Left ventricle myocardium inferior (tissue), 1 donor: ENCODE measurements at regions not wholly inside any gene's neighbourhood (a gene's known extent, or its start where the extent isn't known, plus 50 kb on each side); places are given as distances from the start of the nearest gene placed in this dataset.

Experiments used
- DNase-seq: peaks from one replicate; pipeline ENCODE4 v3.0.0-alpha.2; 2020
- H3K27ac ChIP-seq: fragments of 200-600 bp; replicated peaks from 2 replicates; pipeline ENCODE4 v1.8.0; 2021
- H3K27me3 ChIP-seq: fragments of 200-600 bp; 2 replicates; pipeline ENCODE4 v1.8.0; 2021; ENCODE audit warnings: low read depth
- H3K36me3 ChIP-seq: fragments of 200-600 bp; 2 replicates; pipeline ENCODE4 v1.8.0; 2021
- H3K4me1 ChIP-seq: fragments of 200-600 bp; 2 replicates; pipeline ENCODE4 v1.8.0; 2021
- H3K4me3 ChIP-seq: fragments of 200-600 bp; 2 replicates; pipeline ENCODE4 v1.8.0; 2021; ENCODE audit warnings: mild to moderate bottlenecking, moderate library complexity
- H3K9me3 ChIP-seq: fragments of 200-600 bp; replicated peaks from 2 replicates; pipeline ENCODE4 v1.8.0; 2021
- intact Hi-C: fragments of 100-400 bp; cut with micrococcal nuclease; formaldehyde crosslinking; loops from one replicate; pipeline ENCODE4 v1.11.0; 2022
- TF ChIP-seq, protein P1 (sequence below): fragments of 200-600 bp; IDR thresholded peaks from 2 replicates; pipeline ENCODE4 v1.8.0; 2021; ENCODE audit warnings: antibody characterized with exemption, mild to moderate bottlenecking, borderline replicate concordance
- donor health status: DM: no; HTN: yes; CAD: no; lungs with severe emphysema.

GRCh38 chr2:239651859-239652258 lies 251.0 kb upstream of the HDAC4 start:
- intact Hi-C loops: no loop called here
- no peak for DNase-seq
- TF ChIP-seq, protein P1, sequence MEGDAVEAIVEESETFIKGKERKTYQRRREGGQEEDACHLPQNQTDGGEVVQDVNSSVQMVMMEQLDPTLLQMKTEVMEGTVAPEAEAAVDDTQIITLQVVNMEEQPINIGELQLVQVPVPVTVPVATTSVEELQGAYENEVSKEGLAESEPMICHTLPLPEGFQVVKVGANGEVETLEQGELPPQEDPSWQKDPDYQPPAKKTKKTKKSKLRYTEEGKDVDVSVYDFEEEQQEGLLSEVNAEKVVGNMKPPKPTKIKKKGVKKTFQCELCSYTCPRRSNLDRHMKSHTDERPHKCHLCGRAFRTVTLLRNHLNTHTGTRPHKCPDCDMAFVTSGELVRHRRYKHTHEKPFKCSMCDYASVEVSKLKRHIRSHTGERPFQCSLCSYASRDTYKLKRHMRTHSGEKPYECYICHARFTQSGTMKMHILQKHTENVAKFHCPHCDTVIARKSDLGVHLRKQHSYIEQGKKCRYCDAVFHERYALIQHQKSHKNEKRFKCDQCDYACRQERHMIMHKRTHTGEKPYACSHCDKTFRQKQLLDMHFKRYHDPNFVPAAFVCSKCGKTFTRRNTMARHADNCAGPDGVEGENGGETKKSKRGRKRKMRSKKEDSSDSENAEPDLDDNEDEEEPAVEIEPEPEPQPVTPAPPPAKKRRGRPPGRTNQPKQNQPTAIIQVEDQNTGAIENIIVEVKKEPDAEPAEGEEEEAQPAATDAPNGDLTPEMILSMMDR: no peak
- no peaks in the 10 kb centered on the region for H3K4me1 ChIP-seq
- no peak overlapping the region for H3K4me3 ChIP-seq
- peaks cover 53% of the 10 kb centered on the region for H3K27me3 ChIP-seq
- no peak overlapping the region for H3K27ac ChIP-seq
- H3K36me3 ChIP-seq: no peaks in the 10 kb centered on the region
- peaks cover 5% of the 10 kb centered on the region for H3K9me3 ChIP-seq

- intact Hi-C loops: no loop called here
- TF ChIP-seq, protein P1: no peak
- H3K9me3 ChIP-seq: peaks cover 5% of the 10 kb centered on the region
Observed at GRCh38 chr2:239650674-239651073, 249.9 kb upstream of the HDAC4 start.

GRCh38 chr2:239649309-239649708 lies 248.5 kb upstream of the HDAC4 start:
- no peaks in the 10 kb centered on the region for H3K4me1 ChIP-seq
- H3K27ac ChIP-seq: no peak overlapping the region
- H3K4me3 ChIP-seq: no peak overlapping the region
- TF ChIP-seq, protein P1: no peak
- H3K27me3 ChIP-seq: peaks cover 49% of the 10 kb centered on the region
- intact Hi-C loops: no loop called here
- DNase-seq: no peak
- H3K9me3 ChIP-seq: peaks cover 5% of the 10 kb centered on the region
- no peaks in the 10 kb centered on the region for H3K36me3 ChIP-seq

More at GRCh38 chr2:239650674-239651073, 249.9 kb upstream of the HDAC4 start:
- H3K36me3 ChIP-seq: no peaks in the 10 kb centered on the region
- DNase-seq: no peak
- no peak overlapping the region for H3K4me3 ChIP-seq
- peaks cover 55% of the 10 kb centered on the region for H3K27me3 ChIP-seq
- H3K27ac ChIP-seq: no peak overlapping the region
- H3K4me1 ChIP-seq: no peaks in the 10 kb centered on the region

DNA sequence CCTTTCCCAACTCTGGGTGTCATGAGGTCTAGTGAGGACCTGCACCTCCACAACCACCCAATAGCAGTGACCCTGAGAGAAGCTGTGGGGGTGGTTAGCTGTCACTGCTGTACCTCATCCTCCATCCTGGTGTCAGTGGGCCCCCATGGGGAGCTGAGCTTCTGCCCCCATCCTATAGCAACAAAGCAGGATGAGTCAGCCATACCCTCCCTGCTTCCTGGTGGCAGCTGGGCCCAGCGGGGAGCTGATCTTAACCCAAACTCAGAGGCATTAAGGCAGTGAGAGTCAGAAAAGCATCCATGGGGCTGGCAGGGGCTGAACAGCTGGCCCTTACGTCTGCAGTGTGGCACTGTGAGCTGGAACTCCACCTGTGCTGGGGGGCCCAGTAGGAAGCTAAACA lies 247.8 kb upstream of the HDAC4 start:
- intact Hi-C loops: no loop called here
- H3K27ac ChIP-seq: no peak overlapping the region
- peaks cover 5% of the 10 kb centered on the region for H3K9me3 ChIP-seq
- no peaks in the 10 kb centered on the region for H3K36me3 ChIP-seq
- DNase-seq: no peak
- TF ChIP-seq, protein P1: no peak
- H3K4me1 ChIP-seq: no peaks in the 10 kb centered on the region
- H3K27me3 ChIP-seq: peaks cover 47% of the 10 kb centered on the region
- H3K4me3 ChIP-seq: no peak overlapping the region

DNA sequence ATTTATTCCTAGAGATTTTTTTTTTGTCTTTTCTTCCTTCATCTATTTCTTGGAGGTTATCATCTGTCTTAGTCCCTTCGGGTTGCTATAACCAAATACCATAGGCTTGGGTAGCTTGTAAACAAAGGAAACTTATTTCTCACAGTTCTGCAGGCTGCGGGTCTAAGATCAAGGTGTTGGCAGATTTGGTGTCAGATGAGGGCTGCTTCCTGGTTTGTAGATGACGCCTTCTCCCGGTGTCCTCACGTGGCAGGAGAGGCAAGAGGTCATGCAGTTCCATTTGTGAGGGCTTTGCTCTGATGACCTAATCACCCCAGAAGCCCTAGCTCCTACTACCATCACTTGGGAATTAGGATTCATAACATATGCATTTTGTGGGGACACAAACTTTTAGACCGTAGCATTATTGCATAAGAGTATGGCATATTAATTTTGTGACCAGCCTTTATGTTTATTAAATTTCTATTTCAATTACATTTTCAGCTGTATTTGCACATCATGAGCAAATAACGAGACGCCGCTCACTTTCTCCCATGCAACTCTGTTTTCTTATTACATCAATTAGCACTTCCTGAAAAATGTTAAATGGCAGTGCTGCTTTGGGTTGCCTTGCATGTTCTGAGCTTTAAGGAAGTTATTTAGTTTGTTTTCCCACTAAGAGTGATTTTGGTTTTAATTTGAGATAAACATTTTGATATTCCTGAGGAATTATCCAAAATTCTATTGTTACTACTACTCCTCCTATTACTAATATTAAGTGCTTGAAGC lies 246.4 kb upstream of the HDAC4 start:
- TF ChIP-seq, protein P1: no peak
- H3K36me3 ChIP-seq: no peaks in the 10 kb centered on the region
- H3K27ac ChIP-seq: no peak overlapping the region
- H3K4me3 ChIP-seq: no peak overlapping the region
- peaks cover 47% of the 10 kb centered on the region for H3K27me3 ChIP-seq
- DNase-seq: no peak
- no peaks in the 10 kb centered on the region for H3K4me1 ChIP-seq
- intact Hi-C loops: no loop called here
- H3K9me3 ChIP-seq: peaks cover 5% of the 10 kb centered on the region
